NOMO-1 treated with DMSO at 0.1 percent for 48 hours (cell line): ENCODE measurements at regions not wholly inside any gene's neighbourhood (a gene's known extent, or its start where the extent isn't known, plus 50 kb on each side); places are given as distances from the start of the nearest gene placed in this dataset.

Source experiments
- DNase-seq: peaks from one replicate; lab custom pipeline; 2025; ENCODE audit not compliant: unreplicated experiment; lab: John Stamatoyannopoulos, UW

DNA sequence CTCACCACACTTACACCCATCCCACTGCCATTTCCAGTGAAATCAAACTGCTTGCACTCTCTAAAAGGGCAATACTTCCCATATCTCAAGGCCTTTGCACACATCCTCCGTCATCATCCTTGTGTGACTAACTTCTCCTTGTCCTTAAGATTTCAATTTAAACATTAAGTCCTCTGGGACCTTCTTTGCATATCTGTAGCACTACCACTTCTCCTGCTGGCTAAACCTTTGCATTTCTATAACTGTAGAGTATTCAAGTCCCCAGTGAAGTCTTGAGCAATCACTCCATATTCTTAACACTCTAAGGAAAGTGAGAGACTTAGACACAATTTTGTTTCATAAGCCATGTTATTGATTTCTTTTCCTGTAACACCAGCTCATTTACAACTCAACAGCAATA, 136.8 kb upstream of the EPHA4 start:
- DNase-seq = no peak

DNA sequence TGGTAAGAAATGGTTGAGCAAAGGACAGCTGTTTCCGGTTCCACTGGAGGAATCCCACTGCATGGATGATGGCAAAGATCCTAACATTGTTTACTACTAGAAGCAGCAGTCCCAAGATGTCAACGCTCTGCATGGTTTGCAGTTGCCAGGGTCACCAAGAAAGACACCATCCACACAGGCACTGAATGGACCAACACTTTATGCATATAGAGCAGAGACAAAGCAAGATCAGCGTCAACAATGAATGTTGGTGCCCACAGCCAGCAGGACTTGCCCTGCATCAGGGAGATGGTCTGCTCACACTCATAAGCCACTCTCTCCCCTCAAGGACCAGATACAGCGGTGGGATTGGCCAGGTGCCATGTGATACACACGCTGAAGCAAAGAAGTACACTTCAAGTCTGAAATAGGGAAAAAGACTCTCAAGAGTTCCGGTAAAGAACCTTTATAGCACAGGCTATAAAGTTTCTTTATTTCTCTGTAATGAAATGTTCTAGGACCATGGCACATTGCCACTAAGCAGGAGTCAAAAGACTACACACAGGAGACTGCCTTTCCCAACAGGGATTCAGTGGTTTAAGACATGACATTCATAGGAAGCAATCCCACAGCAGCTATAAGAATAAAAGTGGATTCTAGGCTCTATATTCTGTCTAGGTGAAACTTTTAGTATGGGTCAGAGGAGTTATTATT, 133.2 kb upstream of the EPHA4 start:
- DNase-seq = no peak

DNA sequence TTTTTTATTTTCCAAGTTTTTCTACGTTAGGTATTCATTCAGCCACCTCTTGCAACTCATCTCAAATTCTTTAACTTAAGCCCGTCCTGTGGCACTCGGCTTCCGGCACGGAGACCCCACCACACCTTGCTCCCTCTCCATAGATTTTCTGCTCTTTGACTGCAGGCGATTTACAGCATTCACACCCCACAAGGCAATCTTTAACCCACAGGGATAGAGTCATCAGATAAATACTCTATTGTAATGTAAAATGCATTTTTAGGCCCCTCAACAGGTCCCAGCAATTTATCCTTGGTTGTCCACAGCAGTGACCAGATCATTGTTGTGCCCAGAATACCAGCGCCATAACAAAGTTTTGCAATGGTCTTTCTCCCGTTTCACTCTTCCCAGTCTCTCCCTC, 132.3 kb upstream of the EPHA4 start:
- no peak for DNase-seq

DNA sequence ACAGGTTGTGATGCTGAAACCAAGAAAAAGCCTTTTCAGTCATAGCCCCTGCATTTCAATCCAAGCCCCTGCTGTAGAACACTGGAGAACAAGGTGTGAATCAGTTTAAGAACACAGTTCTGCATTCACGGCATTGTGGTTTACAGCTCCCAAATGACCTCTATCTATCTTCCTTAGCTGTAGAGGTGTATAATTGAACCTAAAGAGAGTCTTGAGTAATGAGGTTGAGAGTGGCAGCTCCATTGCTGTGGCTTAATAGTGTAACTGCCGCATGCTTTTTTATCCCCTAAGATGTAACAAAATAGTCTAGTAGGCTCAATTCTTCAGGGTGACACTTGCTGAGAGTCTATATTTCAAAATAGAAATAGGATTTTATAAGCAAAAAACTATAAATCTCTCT, 121.3 kb upstream of the EPHA4 start:
- DNase-seq = no peak

DNA sequence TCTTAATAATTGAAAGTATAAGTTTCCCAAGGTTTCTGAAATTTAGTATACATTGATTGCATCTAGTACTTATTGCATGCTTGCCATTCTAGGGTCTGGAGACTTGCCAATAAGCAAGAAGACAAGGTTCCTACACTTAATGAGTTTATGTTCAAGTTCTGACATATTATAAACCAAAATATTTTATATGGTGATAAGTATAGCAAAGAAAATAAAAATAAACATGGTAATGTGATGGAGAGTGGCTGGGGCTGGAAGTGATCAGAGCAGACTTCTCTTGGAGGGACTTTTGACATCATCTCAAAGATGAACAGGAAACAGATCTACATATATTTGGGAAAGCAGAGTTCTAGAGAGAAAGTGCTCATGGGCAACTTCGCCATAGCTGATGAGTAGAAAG, 119.5 kb upstream of the EPHA4 start:
- no peak for DNase-seq

DNA sequence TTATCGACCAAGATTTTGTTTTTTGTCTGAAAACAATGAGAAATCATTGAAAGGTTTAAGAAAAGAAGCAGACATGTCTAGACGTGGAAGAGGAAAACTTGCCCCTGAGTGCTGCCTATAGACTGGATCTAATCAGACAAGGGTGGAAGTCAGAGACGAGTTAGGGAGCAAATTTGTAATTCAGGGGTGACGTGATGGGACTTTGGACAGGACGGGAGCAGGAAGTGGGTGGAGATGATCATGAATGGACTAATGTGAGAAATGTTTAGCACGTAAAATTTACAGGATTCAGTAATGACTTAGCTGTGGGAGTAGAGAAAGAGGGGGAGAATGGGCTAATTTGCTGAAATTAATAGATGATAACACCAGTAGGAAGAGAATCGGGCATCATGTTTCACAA, 117.0 kb upstream of the EPHA4 start:
- DNase-seq = no peak

DNA sequence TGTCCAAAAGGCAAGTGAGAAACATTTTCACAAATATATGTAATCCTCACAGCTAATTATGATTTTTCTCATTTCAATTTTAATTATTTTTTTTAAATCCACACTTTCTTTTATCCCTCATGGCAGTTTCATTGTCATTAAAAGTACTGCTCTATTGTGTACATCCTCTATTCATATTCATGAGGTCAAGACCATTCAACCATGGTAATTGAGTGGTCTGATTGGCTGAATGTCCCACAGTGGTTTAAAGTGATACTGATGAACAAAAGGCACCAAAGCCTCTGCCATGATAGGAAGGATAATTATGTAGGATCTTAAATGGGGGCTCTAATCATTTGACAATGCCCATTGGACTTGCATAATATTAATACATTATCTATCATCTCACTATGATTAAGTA, 108.4 kb upstream of the EPHA4 start:
- DNase-seq = no peak

DNA sequence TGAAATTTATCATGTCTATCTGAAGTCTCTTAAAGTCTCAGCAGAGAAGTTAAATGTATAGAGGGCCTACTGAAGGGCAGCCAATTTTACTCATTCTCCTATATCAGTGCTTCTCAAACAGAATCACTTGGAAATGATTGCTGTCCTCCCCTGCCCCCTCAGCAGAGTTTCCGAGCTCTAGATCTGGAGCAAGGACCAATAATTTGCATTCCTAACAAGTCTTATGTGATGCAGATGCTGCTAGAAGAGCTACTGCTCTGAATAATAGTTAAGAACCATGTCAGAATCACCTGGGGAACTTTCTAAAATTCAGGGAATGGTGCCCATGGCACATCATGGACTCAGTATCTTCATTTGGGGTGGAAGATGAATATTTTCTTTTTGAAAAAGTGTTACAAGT, 105.6 kb upstream of the EPHA4 start:
- DNase-seq = no peak

DNA sequence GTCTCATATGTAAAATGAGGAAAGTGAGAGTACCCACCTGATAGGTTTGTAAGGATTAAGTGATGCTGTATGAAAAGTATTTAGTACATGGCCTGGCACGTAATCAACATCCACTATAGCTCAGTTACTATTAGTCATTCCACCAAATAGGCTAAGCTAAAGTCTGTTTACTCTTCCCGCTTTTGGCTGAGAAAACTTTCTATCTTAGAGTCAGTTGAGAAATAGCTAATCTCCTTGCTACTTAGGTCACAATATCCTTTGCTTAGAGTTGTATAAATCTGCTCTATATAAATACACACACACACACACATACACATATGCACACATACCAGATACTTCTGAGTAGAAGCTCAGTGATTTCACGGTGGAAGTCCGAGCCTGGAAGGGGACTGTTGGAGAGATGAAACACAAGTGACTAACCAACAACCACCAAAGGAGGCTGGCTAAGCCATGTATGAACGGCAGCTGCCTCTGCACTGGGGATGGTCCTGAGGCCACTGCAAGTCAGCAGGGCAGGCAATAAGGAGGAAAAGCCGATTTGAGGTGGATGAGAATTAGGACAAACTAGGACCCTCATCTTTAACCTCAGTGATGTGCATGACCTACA, 104.6 kb upstream of the EPHA4 start:
- no peak for DNase-seq

DNA sequence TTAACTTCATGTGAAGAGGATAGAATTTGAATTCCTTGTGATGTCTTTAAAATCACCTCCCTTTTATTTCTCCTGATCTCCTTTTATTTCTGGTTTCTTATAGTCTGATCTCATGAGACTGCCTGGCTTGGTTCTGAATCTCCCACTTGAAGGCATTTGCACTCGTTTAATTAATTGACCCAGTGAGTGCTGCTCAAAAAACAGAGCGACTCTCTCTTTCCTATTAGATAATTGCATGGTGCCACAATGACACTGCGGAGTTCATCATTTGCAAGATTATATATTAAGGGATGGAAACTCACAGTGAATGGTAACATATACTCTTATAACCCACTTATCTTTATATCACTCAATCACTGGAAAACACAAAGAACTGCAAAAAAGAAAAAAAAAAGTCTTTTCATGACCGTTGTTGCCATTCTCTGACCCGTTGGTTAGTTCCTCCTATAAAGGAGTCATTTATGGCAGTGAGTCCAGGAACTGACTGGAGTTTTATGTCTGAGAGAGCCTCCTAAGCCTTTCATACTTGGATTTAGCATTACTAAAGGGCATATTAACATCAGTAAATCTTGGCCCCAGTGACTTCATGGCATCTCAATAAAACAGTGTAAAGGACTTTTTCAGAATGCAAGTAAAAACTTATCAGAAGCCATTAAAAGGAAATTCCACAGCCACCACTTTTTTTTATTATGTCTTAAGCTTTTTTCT, 103.3 kb upstream of the EPHA4 start:
- DNase-seq = no peak

DNA sequence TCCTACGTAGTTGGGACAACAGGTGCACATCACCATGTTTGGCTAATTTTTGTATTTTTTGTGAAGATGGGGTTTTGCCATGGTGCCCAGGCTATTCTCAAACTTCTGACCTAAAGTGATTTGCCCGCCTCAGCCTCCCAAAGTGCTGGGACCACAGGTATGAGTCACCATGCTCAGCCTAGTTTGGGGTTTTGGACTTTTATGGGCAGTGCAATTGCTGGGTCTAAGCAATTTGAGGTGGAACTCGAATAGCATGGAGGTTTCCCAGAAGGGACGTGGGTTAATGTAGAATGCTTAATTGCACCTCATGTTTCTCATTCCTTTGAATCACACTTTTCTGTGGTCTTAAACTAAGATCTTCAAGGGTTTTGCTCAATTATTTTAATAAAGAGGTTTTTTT, 102.3 kb upstream of the EPHA4 start:
- no peak for DNase-seq

DNA sequence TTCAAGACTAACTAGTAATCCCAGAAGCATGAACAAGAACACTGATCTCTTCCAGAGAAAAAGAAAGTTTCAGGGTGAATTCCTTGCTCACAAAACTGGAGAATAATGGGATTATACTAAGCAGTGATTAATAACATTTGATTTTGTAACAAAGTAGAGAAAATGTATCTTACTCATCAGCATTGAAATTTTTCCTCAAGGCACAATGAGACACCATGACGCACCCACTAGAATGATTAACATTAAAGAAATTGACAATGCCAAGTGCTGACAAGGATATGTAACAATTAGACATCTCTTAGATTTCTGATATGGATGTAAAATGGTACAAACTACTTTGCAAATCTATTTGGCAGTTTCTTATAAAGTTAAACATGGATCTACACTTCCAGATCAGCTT, 101.1 kb upstream of the EPHA4 start:
- no peak for DNase-seq

DNA sequence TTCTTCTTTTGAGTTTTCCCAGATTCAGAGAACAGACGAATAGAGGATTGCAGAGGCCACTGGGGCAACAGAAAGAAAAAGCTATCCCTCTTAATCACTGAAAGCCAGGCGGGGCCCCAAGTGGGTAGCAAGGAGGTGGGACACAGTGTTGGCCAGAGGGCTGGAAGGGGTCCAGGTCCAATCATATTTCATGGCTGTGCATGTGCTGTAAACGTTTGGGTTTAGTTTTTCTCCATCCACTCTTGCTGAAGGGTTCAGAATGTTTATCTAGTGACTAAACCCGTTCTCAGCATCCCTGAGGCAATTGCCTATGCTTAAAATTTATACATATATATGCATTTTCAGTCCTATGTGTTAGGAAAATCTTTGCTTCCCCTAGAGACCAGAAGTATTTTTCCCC, 99.4 kb upstream of the EPHA4 start:
- no peak for DNase-seq

DNA sequence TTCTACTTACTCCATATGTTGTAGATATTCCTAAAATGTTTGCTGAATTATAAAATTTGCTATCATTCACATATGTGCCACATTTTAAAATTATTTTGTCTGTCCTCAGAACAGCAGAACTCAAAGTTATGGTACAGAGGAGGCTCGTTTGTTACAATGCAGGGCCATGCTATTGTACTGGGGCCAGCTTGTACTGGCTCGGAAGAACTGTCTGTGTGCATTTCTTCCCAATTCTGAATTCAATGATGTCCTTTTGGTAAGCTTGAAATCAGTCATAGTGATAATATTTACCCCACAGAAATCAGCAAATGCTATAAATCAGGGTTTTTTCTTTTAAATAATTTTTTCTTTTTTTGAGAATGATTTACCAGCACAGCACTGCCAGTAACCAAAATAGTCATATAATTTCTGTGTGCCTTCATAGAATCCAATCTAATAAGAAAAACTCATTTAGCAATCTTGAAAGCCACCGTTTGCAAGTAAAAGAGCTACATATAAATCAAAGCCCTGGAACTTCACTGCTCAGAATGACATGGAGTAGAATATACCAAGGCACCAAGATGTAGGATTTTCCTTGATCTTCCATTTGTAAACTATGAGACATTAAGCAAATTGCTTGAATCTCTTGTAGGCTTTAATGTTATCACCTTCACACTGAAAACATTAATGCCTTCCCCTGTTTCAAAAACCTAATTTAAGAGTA, 90.7 kb upstream of the EPHA4 start:
- DNase-seq = no peak

DNA sequence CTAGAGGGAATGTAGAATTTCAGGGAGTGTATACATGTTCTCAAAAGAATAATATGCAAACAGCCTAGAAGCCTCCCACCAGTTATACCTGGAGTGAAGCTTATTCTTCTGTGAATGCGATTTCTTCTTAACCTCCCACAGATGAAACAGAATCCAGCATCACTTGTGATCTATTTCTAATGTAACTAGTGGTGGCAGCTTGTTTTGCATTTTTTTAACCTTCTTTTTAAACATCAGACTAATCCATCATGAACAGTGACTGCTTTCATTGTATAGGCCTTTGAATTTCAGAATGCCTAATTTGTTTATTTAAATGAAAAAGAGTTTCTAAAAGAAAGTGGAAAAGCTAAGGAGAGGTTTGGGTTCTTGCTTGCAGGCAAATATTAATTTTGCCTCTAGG, 85.7 kb upstream of the EPHA4 start:
- no peak for DNase-seq

DNA sequence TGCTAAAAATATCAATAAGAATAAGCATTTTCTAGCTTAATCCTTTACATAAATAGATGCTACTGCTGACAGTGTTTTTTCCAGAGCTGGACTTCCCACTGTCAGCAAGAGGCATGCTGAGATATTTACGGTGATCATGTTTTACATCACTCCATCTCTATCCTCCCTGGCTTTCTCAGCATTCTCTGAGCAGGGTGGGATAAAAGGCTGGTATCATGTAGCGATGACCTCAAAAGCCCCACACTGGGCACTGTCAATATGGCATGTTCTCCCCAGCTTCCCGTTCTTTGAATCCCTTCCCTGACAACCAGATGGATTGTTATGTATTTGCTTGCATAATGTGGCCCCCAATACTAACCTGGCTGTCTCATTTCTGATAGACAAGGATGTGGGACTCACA, 83.2 kb upstream of the EPHA4 start:
- DNase-seq = no peak

DNA sequence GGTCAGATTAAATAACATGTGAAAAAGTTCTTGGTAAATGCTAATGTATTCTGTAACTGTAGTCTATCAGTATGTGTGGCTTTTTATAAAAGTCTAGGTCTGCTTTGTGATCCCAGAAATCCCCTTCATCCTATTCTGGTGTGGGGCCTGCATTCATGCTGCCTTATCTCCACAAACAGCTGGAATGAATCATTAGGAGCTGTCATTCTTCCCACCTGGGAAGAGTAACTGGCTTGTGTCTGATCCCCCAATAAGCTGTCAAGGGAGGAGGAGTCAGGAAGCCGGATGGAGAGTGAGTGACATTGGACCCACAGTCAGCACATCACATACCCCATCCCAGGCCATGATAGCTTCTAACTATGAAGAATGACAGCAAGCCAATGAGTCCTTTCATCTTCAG, 81.1 kb upstream of the EPHA4 start:
- DNase-seq = no peak

DNA sequence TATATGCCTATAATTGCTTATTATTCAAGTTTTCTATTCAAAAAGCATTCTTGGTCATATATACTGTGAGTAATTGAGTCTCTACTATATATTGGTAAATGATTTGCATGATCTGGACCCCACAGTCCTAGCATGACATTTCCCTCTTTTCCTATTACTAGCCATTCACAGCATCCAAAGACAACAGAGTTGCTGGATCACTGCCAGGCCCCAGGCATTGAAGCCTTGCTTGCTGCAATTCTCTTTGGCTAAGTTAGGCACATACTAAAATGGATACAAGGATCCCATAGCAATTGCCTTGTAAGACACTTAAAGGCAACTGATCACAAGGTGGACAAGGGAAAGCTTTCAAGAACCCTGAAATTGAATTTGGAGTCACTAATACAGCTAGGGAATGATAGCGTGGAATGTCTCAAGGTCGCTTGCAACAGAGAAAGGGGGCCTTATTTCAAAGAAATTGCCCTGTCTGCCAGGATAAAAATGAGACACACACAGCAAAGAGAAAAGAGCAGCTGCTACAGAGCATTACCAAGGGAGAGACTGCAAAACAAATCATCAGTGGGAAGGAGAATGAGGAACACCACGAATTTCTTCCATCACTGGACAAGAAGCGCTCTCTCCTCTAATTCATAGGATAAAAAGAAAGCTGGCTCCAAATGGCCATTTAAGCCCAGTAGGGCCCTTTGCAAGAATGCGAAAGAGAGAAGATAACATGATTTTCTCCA, 77.1 kb upstream of the EPHA4 start:
- no peak for DNase-seq

DNA sequence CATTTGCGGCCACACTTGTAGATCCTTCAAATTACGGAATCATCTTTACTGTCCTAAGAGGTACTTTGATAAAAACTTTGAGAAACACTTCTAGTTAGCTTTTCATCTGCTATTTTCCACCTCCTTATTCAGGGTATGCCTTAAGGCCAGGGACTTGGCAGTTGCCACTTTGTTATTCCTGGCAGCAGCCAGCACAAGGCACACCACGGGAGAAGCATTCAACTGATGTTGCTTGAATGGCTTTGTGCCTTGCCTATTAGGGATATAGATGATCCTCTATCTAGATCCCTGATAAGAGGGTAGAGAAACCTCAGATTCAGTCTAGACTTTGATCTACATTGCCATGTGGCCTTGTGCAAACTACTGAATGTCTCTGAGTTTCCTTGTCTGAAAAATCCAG, 70.3 kb upstream of the EPHA4 start:
- no peak for DNase-seq

DNA sequence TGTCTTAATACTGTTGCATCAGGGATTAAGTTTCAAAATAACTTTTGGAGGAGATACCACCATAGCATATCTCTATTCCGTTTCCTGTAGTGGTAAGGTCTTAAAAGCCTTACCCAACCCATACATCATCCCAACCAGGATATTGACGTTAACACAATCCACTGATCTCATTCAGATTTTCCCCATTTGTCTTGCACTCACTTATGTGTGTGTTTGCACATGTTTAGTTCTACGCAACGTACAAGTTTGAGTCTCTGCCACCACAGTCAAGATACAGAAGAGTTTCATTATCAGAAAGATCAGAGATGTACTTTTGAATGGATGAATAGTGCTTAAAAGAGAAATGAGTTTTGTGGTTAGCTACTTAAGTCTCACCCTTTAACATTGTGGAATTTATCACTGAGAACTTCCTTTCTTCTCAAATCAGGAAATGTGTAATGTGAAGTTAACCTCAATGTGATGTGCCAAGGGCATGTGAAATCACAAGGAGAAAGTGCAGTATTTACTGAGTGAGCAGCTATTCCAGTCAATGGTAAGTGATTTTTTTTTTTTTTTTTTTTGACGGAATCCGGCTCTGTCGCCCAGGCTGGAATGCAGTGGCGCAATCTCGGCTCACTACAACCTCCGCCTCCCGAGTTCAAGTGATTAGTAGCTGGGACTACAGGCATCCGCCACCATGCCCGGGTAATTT, 69.2 kb upstream of the EPHA4 start:
- no peak for DNase-seq

DNA sequence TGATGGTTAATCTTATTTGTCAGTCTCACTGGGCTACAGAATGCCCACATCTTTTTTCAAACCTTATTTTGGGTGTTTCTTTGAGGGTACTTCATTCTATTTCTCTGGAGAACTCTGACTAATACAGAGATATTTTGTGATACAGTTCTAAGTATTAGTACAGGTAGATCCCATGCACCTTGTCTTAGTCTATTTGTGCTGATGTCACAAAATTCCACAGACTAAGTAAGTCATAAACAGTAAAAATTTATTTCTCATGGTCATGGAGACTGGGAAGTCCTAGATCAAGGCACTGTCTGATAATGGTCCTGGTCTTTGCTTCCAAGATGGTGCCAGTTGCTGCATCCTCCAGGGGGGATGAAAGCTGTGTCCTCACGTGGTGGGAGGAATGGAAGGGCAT, 68.6 kb upstream of the EPHA4 start:
- no peak for DNase-seq
